CMK (cell line): ENCODE measurements at regions not wholly inside any gene's neighbourhood (a gene's known extent, or its start where the extent isn't known, plus 50 kb on each side); places are given as distances from the start of the nearest gene placed in this dataset.

ENCODE experiments used
- DNase-seq: peaks from one replicate; pipeline ENCODE4 v3.0.0-alpha.2; 2010; ENCODE audit warnings: low read depth

DNA sequence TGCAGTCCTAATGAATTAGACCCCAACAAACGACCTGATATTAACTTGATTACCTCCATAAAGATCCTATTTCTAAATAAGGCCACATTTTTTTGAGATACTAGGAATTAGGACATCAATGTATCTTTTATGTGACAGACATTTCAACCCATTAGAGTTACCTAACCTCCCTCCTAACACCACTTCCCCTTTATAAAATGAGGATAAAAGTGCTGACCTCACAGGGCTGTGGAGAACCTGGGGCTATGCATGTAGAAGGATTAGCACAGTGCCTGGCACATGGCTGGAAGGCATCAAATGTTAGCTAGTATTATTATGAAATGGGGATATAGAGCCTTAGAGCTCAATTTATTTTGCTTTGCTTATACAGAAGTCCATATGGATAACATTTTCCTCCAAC lies 53.5 kb upstream of the LRRN1 start:
- DNase-seq = no peak

DNA sequence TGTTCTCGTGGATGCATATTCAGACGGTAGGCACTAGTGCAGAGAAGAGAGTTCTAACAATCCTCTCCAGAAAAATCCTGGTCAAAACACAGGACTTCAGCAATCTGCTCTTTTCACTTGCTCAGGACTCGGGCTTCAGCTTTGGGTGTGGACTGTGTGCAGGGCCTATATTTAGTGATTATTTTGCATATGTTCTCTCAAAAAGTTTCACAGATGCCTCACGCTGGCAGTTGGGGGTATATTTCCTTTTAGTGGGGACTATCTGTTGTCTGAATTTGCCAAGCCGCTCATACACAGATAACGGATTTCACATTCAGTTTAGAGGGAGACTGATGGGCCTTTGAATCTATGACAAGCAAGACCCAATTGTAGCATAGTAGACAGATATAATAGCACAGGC lies 54.4 kb upstream of the LRRN1 start:
- no peak for DNase-seq

DNA sequence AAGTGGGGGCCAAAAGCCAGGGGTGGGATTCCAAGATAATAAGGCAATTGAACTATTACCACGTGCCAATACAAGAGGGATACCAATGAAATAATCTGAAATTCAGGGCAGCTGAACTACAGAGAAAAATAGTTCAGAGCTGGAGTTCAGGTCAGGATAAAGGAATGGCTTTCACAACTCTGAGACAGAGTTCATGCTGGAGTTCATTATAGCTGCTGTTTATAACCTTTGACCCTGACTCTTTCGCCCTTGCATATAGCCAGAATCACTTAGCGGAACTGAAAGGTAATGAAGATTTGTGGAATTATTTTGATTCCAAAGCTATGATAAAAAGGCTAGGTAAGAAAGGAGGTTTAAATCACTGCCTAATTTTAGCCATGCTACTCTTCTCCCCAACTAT lies 55.5 kb upstream of the LRRN1 start:
- no peak for DNase-seq

DNA sequence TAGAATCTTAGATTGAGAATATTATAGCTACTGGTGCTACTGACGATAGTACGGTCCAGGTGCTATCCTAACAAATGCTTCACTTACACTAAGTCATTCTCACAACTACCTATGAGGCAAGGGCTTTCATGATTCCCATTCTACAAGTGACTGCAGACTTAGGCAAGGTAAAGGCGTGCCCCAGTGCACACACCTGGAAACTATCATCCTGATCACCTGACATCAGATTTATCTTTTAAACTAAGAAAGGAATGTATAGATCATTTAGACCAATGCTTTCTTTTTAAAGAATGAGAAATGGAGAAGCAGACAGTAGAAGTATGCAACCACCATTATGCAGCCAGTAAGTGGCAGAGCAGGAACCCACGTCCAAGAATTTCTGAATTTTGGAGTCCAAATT lies 59.2 kb upstream of the LRRN1 start:
- no peak for DNase-seq

DNA sequence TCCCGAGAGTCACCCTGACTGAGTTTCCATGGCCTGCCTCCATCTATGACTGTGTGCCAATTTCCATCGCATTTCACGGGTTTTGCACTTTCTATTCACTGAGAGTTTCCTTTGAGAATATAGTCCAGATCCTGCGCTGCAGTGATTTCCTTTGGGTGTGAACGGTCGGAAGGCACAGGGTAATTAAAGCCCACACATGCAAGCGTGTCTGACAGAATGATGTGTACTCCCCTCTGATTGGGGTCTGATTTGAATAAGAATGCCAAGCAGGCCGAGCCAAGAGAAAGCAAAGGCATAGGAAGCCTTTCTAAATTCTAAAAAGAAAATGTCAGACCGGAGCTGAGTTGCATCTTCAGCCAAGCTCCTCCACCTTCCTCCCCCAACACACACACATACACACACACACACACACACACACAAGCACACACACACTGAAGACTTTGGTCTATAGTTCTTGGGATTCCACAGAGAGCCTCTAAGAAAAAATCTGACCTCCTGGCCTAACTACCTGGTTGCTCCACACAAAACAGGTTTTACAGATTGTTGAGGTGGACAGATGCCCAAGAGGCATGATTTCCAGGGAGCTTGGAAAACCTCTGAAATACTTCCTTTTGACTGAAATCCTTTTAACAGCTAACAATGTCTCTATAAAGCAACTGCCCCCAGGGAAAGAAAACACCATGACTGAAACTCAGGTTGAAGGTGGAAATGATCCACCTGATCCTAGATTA lies 59.7 kb upstream of the LRRN1 start:
- DNase-seq = no peak

DNA sequence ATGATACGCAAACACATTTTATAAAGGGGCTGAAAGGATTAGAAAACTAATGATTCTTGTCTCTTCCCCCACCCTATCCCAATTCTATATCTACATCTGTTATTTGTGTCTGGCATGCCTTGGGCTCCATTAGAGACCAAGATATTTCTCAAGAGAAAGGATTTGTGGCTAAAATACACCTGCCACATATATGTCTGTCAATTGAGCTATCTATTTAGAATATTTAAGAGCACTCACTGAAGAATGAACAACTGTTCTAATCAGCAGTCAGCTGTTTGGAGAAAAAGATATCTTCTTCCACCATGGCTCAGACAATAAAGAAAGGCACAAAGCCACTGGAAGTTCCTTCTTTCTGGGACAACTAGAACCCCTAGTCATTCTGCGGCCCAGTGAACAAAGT lies 61.7 kb upstream of the LRRN1 start:
- DNase-seq = no peak

DNA sequence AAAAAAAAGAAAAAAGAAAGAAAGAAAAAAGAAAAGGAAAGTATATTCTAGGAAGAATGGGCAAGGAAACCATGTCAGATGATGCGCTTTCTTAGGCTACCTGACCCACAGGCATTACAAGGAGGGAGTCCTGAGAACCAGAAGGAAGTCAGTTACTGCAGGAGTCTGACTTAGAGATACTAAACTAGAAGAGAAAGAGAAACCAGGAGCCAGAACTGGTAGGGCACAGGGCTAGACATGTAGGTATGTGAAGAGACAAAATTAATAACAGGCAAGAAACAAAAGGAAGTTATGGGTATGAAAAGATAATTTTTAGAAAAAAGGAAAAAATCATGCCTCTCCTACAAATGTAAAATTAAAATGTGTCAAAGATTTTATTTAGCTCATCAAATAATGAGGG lies 63.3 kb upstream of the LRRN1 start:
- DNase-seq = no peak

DNA sequence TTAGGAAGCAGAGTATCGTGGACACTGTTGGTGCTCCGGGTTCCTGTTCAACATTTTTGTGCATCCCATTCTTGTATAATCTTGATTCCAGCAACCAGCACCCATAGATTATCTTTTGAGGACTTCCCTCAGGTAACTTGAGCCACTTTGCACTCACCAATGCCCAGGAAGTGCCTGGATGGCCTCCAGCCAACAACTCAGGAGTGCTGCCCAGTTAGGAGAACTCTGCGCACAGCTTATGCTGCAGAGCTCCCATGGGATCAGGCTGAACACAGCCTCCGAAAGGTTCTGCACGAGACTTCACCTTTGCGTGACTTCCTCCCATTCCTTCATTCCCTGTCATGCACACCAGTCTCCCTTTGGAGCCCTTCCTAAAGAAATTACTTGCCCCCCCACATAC lies 64.3 kb upstream of the LRRN1 start:
- no peak for DNase-seq

DNA sequence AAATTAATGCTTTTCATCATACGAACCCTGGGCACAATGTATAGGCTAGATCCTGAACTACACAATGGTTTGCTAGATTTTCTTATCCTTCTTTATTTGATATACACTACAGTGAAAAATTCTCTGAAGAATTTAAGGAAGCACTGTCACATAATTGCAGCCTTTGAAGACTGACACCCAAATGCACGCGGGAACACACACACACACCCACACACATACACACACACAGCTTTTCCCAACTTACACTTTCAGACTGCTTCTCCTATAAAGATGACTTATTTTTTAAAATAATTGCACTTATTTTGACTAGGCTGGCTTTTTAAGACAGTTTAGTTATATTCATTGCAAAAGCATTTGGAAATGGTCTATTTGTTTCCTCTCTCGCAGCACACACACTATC lies 70.0 kb upstream of the LRRN1 start:
- no peak for DNase-seq

DNA sequence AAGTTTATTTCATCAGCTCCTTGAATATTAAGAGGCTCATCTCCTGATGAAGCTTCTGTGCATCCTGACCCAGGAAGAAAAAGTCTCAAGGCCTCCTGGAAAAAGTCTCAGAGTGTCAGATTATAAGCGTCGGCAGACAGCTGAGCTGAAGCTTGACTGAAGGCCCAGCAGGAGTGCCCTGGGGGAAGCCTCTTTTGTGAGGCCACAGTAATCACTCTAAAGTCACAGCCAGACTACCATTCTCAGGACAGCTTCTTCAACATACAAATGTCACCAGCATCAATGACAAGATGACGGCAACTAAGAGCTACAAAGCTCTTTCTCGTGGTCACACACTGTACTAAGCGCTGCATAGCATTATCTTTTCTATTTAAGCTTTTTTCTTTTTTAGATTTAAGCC lies 72.7 kb upstream of the LRRN1 start:
- DNase-seq = no peak

DNA sequence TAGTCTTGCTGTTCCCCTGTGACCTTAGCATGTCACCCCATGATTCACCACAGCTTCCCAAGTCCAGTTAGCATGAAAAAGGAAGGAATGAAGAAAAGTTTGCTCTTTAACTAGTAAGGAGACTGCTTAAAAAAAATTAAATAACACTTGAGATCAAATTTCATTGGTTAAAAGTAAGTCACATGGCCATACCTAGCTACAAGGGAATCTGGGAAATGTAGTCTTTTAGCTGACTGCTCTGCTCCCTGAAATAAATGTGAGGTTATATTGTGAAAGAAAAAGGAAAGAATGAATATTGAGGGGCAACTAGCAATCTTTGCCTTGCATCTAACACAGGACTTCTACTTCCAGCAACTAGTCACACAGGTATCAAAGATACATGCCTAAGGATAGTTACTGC lies 84.7 kb upstream of the LRRN1 start:
- no peak for DNase-seq

DNA sequence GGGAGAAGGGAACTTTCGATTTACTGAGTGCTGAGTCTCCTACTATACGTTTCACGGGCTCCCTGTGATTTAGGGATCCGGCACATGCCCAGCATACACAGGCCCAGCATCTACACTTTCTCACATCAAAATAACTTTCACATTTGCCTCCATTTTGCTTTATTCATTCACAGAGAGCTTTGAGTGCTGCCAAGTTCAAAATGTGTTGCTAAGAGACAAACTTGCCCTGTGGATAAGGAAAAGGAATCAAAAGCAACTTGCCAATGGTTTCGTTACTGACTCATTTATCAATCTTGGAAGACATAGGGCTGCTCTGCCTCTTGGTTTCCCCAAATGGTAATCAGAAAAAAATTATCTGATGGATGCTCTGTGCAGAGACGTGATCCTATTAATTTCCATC lies 86.3 kb upstream of the LRRN1 start:
- DNase-seq = no peak

DNA sequence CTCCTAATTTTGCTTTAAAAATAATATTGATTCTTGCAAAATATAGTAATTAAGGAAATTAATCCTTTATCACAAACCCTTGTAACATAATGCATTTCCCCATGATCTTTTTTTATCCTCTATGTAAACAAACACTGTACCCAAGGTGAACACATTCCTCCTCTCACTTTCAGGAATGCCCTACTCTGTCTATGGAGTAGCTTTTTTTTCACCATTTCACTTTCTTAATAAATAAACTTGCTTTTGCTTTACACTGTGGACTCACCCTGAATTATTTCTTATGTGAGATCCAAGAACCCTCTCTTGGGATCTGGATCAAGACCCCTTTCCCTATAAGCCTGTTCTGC lies 90.5 kb upstream of the LRRN1 start:
- no peak for DNase-seq

DNA sequence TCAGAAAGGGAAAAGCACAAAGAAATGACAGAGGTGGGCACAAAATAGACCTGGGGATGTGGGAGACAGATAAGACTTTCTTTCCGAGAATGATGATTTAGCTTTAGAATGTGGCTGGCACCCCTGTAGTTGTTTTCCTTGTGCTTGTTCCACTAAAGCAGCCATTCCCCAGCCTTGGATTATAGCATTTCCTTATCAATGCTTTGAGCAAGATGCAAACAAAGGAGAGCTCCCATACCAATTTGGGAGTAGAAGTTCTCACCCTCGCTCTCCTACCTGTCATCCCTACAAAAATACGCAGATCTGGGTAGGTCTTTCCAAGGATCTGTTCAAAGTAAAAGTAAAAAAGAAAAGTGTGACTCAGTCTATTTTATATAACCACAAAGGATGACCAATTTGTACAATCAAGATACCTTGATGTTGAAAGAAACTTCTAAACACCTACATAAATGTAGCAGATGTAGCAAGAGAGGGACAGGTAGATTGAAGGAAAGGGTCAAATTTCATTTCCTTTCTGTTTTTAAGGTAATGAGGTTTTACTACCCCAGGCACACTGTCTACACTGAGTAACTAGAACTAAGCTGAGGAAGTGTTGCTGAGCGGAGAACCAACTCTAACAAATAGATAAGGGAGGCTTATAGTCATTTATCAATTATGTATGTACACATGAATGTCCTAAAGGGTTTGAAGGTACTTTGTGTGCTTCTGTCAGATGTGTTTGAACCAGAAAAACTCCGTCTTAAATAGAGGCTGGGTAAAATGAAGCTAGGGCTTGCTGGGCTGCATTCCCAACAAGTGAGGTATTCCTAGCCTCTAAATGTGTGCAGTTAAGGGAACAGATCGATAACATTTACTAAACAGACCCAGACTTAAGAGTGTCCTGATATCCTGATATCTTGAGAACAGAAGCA lies 91.1 kb upstream of the LRRN1 start:
- no peak for DNase-seq

DNA sequence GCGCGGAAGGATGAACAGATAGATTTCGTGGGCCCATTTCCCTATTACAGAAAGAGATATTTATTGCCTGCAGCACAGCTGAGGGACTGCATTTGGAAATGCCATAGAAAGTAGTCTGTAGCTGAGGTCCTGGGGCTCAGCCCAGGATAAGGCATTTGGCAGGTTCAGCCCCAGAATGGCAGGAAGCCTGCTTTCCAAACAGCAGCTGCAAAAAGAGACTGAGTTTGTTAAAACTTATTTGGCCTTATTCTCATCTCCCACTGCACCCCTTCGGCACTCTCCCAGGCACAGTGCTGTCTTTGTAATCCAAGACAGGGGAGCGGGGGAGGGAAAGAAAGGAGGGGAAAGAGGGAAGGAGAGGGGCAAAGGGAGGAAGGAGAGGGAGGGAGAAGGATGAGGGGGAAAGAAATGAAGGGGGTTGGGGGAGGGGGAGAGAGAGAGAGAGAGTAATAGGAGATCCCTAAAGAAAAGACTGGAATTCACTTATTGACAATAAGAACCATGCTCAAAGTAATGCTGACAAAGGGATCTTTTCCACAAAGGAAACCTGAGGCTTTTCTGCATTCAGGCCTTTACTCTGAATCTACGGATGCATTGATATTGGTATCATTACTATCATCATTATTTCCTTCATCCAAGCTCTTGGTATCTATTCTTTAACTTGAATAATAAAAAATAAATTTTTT lies 94.0 kb upstream of the LRRN1 start:
- DNase-seq = no peak

DNA sequence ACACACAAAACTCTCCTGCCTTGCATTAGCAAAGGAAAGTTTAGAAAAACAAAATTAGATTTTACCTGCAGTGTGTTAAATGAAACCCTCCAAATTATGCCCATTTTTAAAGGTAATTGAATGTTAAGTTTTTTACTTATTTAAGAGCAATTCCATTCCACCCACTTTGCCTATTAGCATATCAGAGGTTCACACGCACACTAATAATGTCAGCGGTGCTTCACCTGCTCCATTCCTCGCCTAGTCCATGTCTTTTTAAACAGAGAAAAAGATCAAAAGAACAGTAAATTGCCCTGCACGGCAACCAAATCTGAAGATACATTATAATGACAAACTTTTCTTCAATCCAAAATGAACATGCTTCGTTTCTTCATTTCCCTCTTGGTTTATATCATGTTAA lies 97.3 kb upstream of the LRRN1 start:
- no peak for DNase-seq

DNA sequence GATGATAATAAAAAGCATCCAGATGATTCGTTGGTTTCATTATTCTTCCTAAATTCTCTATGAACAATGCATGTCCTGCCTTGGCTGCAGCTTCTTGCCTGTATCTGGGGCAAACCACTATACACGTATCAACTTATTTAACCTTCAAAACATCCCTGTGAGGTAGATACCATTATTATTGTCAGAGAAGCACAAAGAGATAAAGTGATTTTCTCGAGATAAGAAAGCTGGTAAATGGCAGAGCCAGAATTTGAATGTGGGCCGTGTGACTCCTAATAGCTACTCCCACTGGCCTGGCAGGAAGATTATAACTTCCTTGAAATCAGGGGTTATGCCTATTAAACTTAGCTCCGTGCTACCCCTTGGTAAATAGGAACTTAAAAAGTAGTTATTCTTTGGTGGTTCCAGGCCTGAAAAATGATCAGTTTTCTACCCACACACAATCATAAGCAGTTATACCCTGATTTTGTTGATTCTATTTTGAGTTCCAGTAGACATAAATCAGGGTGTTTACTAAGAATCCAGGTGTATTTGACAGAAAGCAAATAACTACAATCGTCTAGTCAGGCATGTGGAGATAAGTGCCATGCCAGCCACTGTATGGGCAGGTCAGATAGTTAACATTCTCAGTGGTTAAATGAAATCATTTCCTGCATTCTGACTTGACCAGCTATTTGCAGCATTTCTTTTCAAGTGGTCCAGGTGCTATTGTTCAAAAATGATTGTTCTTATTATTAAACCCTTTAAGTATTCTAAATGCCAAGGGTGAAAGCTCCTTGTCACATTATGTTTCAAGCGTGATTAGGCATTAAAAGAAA lies 99.2 kb upstream of the LRRN1 start:
- DNase-seq = no peak

DNA sequence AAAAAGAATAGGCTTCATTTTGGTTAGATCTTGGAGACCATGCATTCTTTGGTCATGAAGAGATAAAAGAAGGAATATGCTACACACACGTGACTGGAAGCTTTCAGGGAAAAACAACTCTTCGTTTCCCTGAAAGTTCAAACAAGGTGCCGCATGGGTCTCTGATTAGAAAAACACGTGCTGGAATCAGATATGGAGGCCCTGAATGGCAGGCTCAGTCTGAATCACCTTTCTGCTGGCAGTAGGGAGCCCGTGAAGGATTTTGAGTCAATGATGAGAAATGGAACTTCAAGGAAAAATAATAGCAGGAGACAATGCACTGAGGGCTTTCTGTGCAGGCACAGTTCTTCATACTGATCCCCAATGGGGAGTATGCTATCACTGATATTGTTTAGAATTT lies 99.8 kb upstream of the LRRN1 start:
- DNase-seq = no peak

DNA sequence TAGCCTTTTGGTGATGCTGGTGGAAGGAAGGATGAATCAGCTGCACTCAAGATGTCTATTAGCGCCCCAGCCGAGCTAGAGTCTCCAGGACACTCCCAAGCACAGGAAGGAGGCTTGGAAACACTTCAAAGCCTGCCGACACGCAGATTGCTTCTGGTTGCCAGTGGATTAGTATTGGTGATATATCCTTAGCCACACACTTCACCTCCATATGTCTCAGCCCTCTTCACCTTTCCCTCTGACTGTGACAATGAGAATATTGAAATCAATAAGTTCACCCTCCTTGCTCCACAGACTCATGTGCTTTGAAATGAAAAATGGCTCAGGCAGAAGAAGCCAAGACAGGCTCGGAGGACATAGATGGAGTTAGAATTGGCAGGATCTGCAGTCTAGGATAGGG lies 102.9 kb upstream of the LRRN1 start:
- no peak for DNase-seq

DNA sequence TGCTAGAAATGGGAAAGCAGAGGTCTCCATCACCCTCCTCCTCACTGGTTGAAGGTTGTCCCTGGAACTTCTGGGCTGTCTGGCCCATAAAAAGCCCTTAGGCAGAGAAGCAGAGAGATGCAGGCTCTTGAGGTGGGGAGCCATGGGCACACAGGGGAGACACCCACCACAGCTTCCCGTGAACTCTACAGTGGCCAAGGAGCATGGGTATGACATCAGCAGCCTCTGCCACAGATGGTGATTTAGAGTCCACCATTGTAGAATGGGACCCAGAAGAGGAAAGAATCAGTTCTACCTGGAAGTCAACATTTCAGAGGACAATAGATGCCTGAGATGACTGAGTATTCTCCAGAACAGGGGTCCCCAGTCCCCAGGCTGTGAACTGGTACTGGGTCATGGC lies 105.6 kb upstream of the LRRN1 start:
- DNase-seq = no peak

DNA sequence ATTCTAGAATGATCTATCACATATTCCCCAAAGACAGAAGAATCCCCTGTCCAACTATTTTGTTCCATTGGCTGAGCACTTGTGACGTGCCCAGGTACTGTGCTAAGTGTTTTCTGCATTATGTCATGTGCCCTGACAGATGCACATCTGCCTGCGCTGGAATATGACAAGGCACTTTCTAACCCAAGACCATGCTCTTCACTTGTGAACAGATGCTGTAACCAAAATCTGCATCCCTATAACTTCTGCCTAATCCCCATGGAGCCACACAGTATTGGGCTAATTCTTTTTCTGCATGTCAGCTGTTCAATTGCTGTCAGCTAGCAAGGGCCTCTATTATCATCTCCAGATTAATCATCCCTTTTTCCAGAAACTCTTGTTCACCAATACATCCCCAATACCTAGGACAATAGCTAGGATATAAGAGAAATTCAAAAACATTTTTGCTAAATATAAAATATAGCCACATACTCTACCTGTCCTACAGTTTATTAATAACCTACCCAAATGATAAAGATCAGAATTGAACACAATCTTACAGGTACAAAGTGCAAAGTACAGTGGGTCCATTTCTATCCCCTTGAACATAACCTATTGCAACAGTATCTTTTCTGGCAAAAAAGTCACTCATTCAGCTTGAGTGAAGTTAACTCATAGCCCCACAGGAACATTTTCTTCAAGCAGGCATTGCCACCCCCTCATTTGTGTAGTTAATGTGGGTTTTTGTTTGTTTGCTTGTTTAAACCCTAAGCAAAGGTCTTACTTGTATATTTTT lies 109.4 kb upstream of the LRRN1 start:
- DNase-seq = no peak
